ENCODE measurements at regions not wholly inside any gene's neighbourhood (a gene's known extent, or its start where the extent isn't known, plus 50 kb on each side); places are given as distances from the start of the nearest gene placed in this dataset.

- no peak for TF ChIP-seq CTCF (IDR thresholded peaks at IDR 0.05; ENCODE audit: low read depth, low read length)
- TF ChIP-seq EZH2phosphoT487 (IDR thresholded peaks at IDR 0.05; ENCODE audit: low read depth): no peak
Measured at GRCh38 chr1:191904991-191905390, 253.3 kb upstream of the RGS18 start.
